ENCODE measurements at regions not wholly inside any gene's neighbourhood (a gene's known extent, or its start where the extent isn't known, plus 50 kb on each side); places are given as distances from the start of the nearest gene placed in this dataset.

GRCh38 chr3:159832024-159832423 is 156.6 kb upstream of the IL12A start:
- in situ Hi-C loops (cut with HindIII; ENCODE audit: low pct_unique_long_range_greater_than_20kb, low sequenced_read_pairs) = no loop called here
- no peak for DNase-seq (ENCODE audit: low read depth, low spot score)

GRCh38 chr3:159835126-159835525 is 153.5 kb upstream of the IL12A start:
- in situ Hi-C loops (cut with HindIII; ENCODE audit: low pct_unique_long_range_greater_than_20kb, low sequenced_read_pairs) = no loop called here
- no peak for DNase-seq (ENCODE audit: low read depth, low spot score)

- in situ Hi-C loops (cut with HindIII; ENCODE audit: low pct_unique_long_range_greater_than_20kb, low sequenced_read_pairs) = no loop called here
These were observed 150.9 kb upstream of the IL12A start for GRCh38 chr3:159837725-159838124.

GRCh38 chr3:159838938-159839337 is 149.7 kb upstream of the IL12A start:
- no peak for DNase-seq (ENCODE audit: low read depth, low spot score)

More at GRCh38 chr3:159837725-159838124, 150.9 kb upstream of the IL12A start:
- DNase-seq (ENCODE audit: low read depth, low spot score) = peak; percentile 59

GRCh38 chr3:159839561-159840379 is 148.9 kb upstream of the IL12A start, which contains the start of gene SCHIP1:
Gene SCHIP1 (plus strand): TSS chr3:159839861.
- in situ Hi-C loops (cut with HindIII; ENCODE audit: low pct_unique_long_range_greater_than_20kb, low sequenced_read_pairs) = no loop called here
- DNase-seq (ENCODE audit: low read depth, low spot score) = no peak

More at GRCh38 chr3:159838938-159839337, 149.7 kb upstream of the IL12A start:
- in situ Hi-C loops (cut with HindIII; ENCODE audit: low pct_unique_long_range_greater_than_20kb, low sequenced_read_pairs) = no loop called here

- in situ Hi-C loops (cut with HindIII; ENCODE audit: low pct_unique_long_range_greater_than_20kb, low sequenced_read_pairs) = no loop called here
- no peak for DNase-seq (ENCODE audit: low read depth, low spot score)
These were observed 147.8 kb upstream of the IL12A start for GRCh38 chr3:159840703-159841299.

- in situ Hi-C loops (cut with HindIII; ENCODE audit: low pct_unique_long_range_greater_than_20kb, low sequenced_read_pairs) = no loop called here
- DNase-seq (ENCODE audit: low read depth, low spot score) = no peak
These were observed 146.9 kb upstream of the IL12A start for GRCh38 chr3:159841766-159842165.

- DNase-seq (ENCODE audit: low read depth, low spot score) = peak; percentile 41
- in situ Hi-C loops (cut with HindIII; ENCODE audit: low pct_unique_long_range_greater_than_20kb, low sequenced_read_pairs) = no loop called here
These were observed 144.6 kb upstream of the IL12A start for GRCh38 chr3:159843840-159844730.

GRCh38 chr3:159844801-159845261 is 143.8 kb upstream of the IL12A start:
- in situ Hi-C loops (cut with HindIII; ENCODE audit: low pct_unique_long_range_greater_than_20kb, low sequenced_read_pairs) = no loop called here
- DNase-seq (ENCODE audit: low read depth, low spot score) = peak; percentile 68

- in situ Hi-C loops (cut with HindIII; ENCODE audit: low pct_unique_long_range_greater_than_20kb, low sequenced_read_pairs) = no loop called here
- DNase-seq (ENCODE audit: low read depth, low spot score) = no peak
These were observed 142.9 kb upstream of the IL12A start for GRCh38 chr3:159845737-159846136.

GRCh38 chr3:159846255-159846654 is 142.4 kb upstream of the IL12A start:
- in situ Hi-C loops (cut with HindIII; ENCODE audit: low pct_unique_long_range_greater_than_20kb, low sequenced_read_pairs) = no loop called here
- DNase-seq (ENCODE audit: low read depth, low spot score) = no peak

GRCh38 chr3:159848348-159849118 is 140.1 kb upstream of the IL12A start:
- no peak for DNase-seq (ENCODE audit: low read depth, low spot score)
- in situ Hi-C loops (cut with HindIII; ENCODE audit: low pct_unique_long_range_greater_than_20kb, low sequenced_read_pairs) = no loop called here

GRCh38 chr3:159850481-159850880 is 138.2 kb upstream of the IL12A start:
- in situ Hi-C loops (cut with HindIII; ENCODE audit: low pct_unique_long_range_greater_than_20kb, low sequenced_read_pairs) = no loop called here
- no peak for DNase-seq (ENCODE audit: low read depth, low spot score)

- no peak for DNase-seq (ENCODE audit: low read depth, low spot score)
- in situ Hi-C loops (cut with HindIII; ENCODE audit: low pct_unique_long_range_greater_than_20kb, low sequenced_read_pairs) = no loop called here
These were observed 136.4 kb upstream of the IL12A start for GRCh38 chr3:159852266-159852665.

GRCh38 chr3:159852821-159853505 is 135.7 kb upstream of the IL12A start:
- in situ Hi-C loops (cut with HindIII; ENCODE audit: low pct_unique_long_range_greater_than_20kb, low sequenced_read_pairs) = no loop called here
- peak; percentile 28 for DNase-seq (ENCODE audit: low read depth, low spot score)

GRCh38 chr3:159853506-159853864 is 135.2 kb upstream of the IL12A start:
- in situ Hi-C loops (cut with HindIII; ENCODE audit: low pct_unique_long_range_greater_than_20kb, low sequenced_read_pairs) = no loop called here
- no peak for DNase-seq (ENCODE audit: low read depth, low spot score)

All from SK-MEL-5 (cell line).